ENCODE measurements at regions not wholly inside any gene's neighbourhood (a gene's known extent, or its start where the extent isn't known, plus 50 kb on each side); places are given as distances from the start of the nearest gene placed in this dataset.

GRCh38 chr5:103474677-103475076 is 87.9 kb downstream of the NUDT12 start:
- no peak overlapping the region for H3K27ac Mint-ChIP-seq
- H3K4me1 ChIP-seq (ENCODE audit: control insufficient read depth in 1 of 2, extremely low read depth in 1 of 2, insufficient read depth in 2 of 2, low read length in 2 of 2), result no peaks in the 10 kb centered on the region
- H3K27me3 Mint-ChIP-seq, result peaks cover 11 to 22% of the 10 kb centered on the region in 2 donors
- no peak overlapping the region for H3K4me3 ChIP-seq (ENCODE audit: control insufficient read depth in 1 of 2, extremely low read depth in 1 of 2, low read length in 1 of 2)
- H3K4me1 Mint-ChIP-seq, result no peaks in the 10 kb centered on the region
- DNase-seq (no peak), ATAC-seq (replicated peaks in 1 of 4) (no peak)
- H3K36me3 ChIP-seq (ENCODE audit: control insufficient read depth in 2 of 2, extremely low read depth in 1 of 2, insufficient read depth in 1 of 2, low read length in 1 of 2), result no peaks in the 10 kb centered on the region
- H3K27ac ChIP-seq (ENCODE audit: low read length), result no peak overlapping the region
- WGBS (ENCODE audit: insufficient coverage), result no CpG with 5 or more reads among the region's 1 CpG
- CTCF ChIA-PET, result interaction anchor here (0.6 to 3.6 kb wide), 5 partner anchors 8 to 382 kb away, joined by 3 to 32 read pairs (median 3); no protein-coding TSS in a partner anchor
- H3K9me3 Mint-ChIP-seq, result no peaks in the 10 kb centered on the region
- H3K9me3 ChIP-seq, result no peaks in the 10 kb centered on the region
- H3K4me3 Mint-ChIP-seq, result no peak overlapping the region
- POLR2A ChIA-PET, result no interaction called here
- H3K36me3 Mint-ChIP-seq, result no peaks in the 10 kb centered on the region
- H3K27me3 ChIP-seq (replicated peaks in 1 of 2; ENCODE audit: control insufficient read depth in 2 of 2, extremely low read depth in 1 of 2, insufficient read depth in 2 of 2, low read length in 1 of 2), result no peaks in the 10 kb centered on the region

- Mint-ChIP-seq H3K27ac (no peak overlapping the region), H3K4me1 (no peaks in the 10 kb centered on the region), H3K27me3 (peaks cover 11 to 22% of the 10 kb centered on the region in 2 donors), H3K9me3 (no peaks in the 10 kb centered on the region), H3K4me3 (no peak overlapping the region), H3K36me3 (no peaks in the 10 kb centered on the region)
- CTCF ChIA-PET, result no interaction called here
- Histone ChIP-seq H3K4me3 (ENCODE audit: control insufficient read depth in 1 of 2, extremely low read depth in 1 of 2, low read length in 1 of 2) (no peak overlapping the region), H3K27ac (ENCODE audit: low read length) (no peak overlapping the region), H3K27me3 (replicated peaks in 1 of 2; ENCODE audit: control insufficient read depth in 2 of 2, extremely low read depth in 1 of 2, insufficient read depth in 2 of 2, low read length in 1 of 2) (no peaks in the 10 kb centered on the region), H3K4me1 (ENCODE audit: control insufficient read depth in 1 of 2, extremely low read depth in 1 of 2, insufficient read depth in 2 of 2, low read length in 2 of 2) (no peaks in the 10 kb centered on the region), H3K9me3 (no peaks in the 10 kb centered on the region), H3K36me3 (ENCODE audit: control insufficient read depth in 2 of 2, extremely low read depth in 1 of 2, insufficient read depth in 1 of 2, low read length in 1 of 2) (no peaks in the 10 kb centered on the region)
- DNase-seq (no peak), ATAC-seq (replicated peaks in 1 of 4) (no peak)
- POLR2A ChIA-PET, result no interaction called here
Observed at GRCh38 chr5:103473725-103474124, 88.9 kb downstream of the NUDT12 start.

GRCh38 chr5:103472830-103473229 is 89.8 kb downstream of the NUDT12 start:
- Histone ChIP-seq H3K27me3 (replicated peaks in 1 of 2; ENCODE audit: control insufficient read depth in 2 of 2, extremely low read depth in 1 of 2, insufficient read depth in 2 of 2, low read length in 1 of 2) (no peaks in the 10 kb centered on the region), H3K9me3 (no peaks in the 10 kb centered on the region), H3K4me3 (ENCODE audit: control insufficient read depth in 1 of 2, extremely low read depth in 1 of 2, low read length in 1 of 2) (no peak overlapping the region), H3K36me3 (ENCODE audit: control insufficient read depth in 2 of 2, extremely low read depth in 1 of 2, insufficient read depth in 1 of 2, low read length in 1 of 2) (no peaks in the 10 kb centered on the region), H3K27ac (ENCODE audit: low read length) (no peak overlapping the region), H3K4me1 (ENCODE audit: control insufficient read depth in 1 of 2, extremely low read depth in 1 of 2, insufficient read depth in 2 of 2, low read length in 2 of 2) (no peaks in the 10 kb centered on the region)
- ChIA-PET CTCF (interaction anchor here (0.6 to 1.3 kb wide), 4 partner anchors 21 to 1019 kb away, joined by 3 to 7 read pairs (median 4); no protein-coding TSS in a partner anchor), POLR2A (no interaction called here)
- H3K4me3 Mint-ChIP-seq, result no peak overlapping the region
- H3K9me3 Mint-ChIP-seq, result no peaks in the 10 kb centered on the region
- H3K4me1 Mint-ChIP-seq, result no peaks in the 10 kb centered on the region
- WGBS (ENCODE audit: insufficient coverage), result no CpG with 5 or more reads among the region's 1 CpG
- no peak for ATAC-seq (replicated peaks in 1 of 4)
- no peak overlapping the region for H3K27ac Mint-ChIP-seq
- H3K36me3 Mint-ChIP-seq, result no peaks in the 10 kb centered on the region
- no peak for DNase-seq
- peaks cover 11 to 22% of the 10 kb centered on the region in 2 donors for H3K27me3 Mint-ChIP-seq

GRCh38 chr5:103472265-103472664 is 90.3 kb downstream of the NUDT12 start:
- DNase-seq, result no peak
- H3K27me3 ChIP-seq (replicated peaks in 1 of 2; ENCODE audit: control insufficient read depth in 2 of 2, extremely low read depth in 1 of 2, insufficient read depth in 2 of 2, low read length in 1 of 2), result no peaks in the 10 kb centered on the region
- Mint-ChIP-seq H3K27me3 (peaks cover 11 to 22% of the 10 kb centered on the region in 2 donors), H3K27ac (no peak overlapping the region), H3K9me3 (no peaks in the 10 kb centered on the region), H3K4me1 (no peaks in the 10 kb centered on the region), H3K4me3 (no peak overlapping the region), H3K36me3 (no peaks in the 10 kb centered on the region)
- ChIA-PET POLR2A (no interaction called here), CTCF (interaction anchor here (0.6 to 1.3 kb wide), 4 partner anchors 20 to 1018 kb away, joined by 3 to 7 read pairs (median 4); no protein-coding TSS in a partner anchor)
- no peaks in the 10 kb centered on the region for H3K4me1 ChIP-seq (ENCODE audit: control insufficient read depth in 1 of 2, extremely low read depth in 1 of 2, insufficient read depth in 2 of 2, low read length in 2 of 2)
- H3K9me3 ChIP-seq, result no peaks in the 10 kb centered on the region
- no peak for ATAC-seq (replicated peaks in 1 of 4)
- no peak overlapping the region for H3K27ac ChIP-seq (ENCODE audit: low read length)
- no CpG with 5 or more reads among the region's 1 CpG for WGBS (ENCODE audit: insufficient coverage)
- no peak overlapping the region for H3K4me3 ChIP-seq (ENCODE audit: control insufficient read depth in 1 of 2, extremely low read depth in 1 of 2, low read length in 1 of 2)
- H3K36me3 ChIP-seq (ENCODE audit: control insufficient read depth in 2 of 2, extremely low read depth in 1 of 2, insufficient read depth in 1 of 2, low read length in 1 of 2), result no peaks in the 10 kb centered on the region

GRCh38 chr5:103469288-103470040 is 93.1 kb downstream of the NUDT12 start:
- Histone ChIP-seq H3K4me1 (ENCODE audit: control insufficient read depth in 1 of 2, extremely low read depth in 1 of 2, insufficient read depth in 2 of 2, low read length in 2 of 2) (no peaks in the 10 kb centered on the region), H3K4me3 (ENCODE audit: control insufficient read depth in 1 of 2, extremely low read depth in 1 of 2, low read length in 1 of 2) (no peak overlapping the region), H3K27me3 (replicated peaks in 1 of 2; ENCODE audit: control insufficient read depth in 2 of 2, extremely low read depth in 1 of 2, insufficient read depth in 2 of 2, low read length in 1 of 2) (no peaks in the 10 kb centered on the region), H3K36me3 (ENCODE audit: control insufficient read depth in 2 of 2, extremely low read depth in 1 of 2, insufficient read depth in 1 of 2, low read length in 1 of 2) (no peaks in the 10 kb centered on the region), H3K9me3 (no peaks in the 10 kb centered on the region), H3K27ac (ENCODE audit: low read length) (no peak overlapping the region)
- Mint-ChIP-seq H3K4me3 (no peak overlapping the region), H3K27me3 (peaks cover 3 to 9% of the 10 kb centered on the region in 2 donors), H3K9me3 (no peaks in the 10 kb centered on the region), H3K4me1 (no peaks in the 10 kb centered on the region), H3K27ac (no peak overlapping the region), H3K36me3 (no peaks in the 10 kb centered on the region)
- ChIA-PET POLR2A (no interaction called here), CTCF (interaction anchor here (0.6 to 0.7 kb wide), 2 partner anchors 40 to 555 kb away, joined by 3 to 9 read pairs; no protein-coding TSS in a partner anchor)
- DNase-seq, result no peak
- no CpG with 5 or more reads among the region's 3 CpGs for WGBS (ENCODE audit: insufficient coverage)
- ATAC-seq (replicated peaks in 1 of 4), result no peak

- H3K27ac Mint-ChIP-seq, result no peak overlapping the region
- WGBS (ENCODE audit: insufficient coverage), result 50% methylated on average over 2 of the region's 3 CpGs
- ChIA-PET POLR2A (no interaction called here), CTCF (no interaction called here)
- H3K27me3 Mint-ChIP-seq, result peaks cover 5 to 11% of the 10 kb centered on the region in 2 donors
- Histone ChIP-seq H3K4me3 (ENCODE audit: control insufficient read depth in 1 of 2, extremely low read depth in 1 of 2, low read length in 1 of 2) (no peak overlapping the region), H3K27ac (ENCODE audit: low read length) (no peak overlapping the region), H3K9me3 (no peaks in the 10 kb centered on the region), H3K4me1 (ENCODE audit: control insufficient read depth in 1 of 2, extremely low read depth in 1 of 2, insufficient read depth in 2 of 2, low read length in 2 of 2) (no peaks in the 10 kb centered on the region), H3K27me3 (replicated peaks in 1 of 2; ENCODE audit: control insufficient read depth in 2 of 2, extremely low read depth in 1 of 2, insufficient read depth in 2 of 2, low read length in 1 of 2) (no peaks in the 10 kb centered on the region), H3K36me3 (ENCODE audit: control insufficient read depth in 2 of 2, extremely low read depth in 1 of 2, insufficient read depth in 1 of 2, low read length in 1 of 2) (no peaks in the 10 kb centered on the region)
- DNase-seq (no peak), ATAC-seq (replicated peaks in 1 of 4) (no peak)
- no peaks in the 10 kb centered on the region for H3K9me3 Mint-ChIP-seq
- H3K36me3 Mint-ChIP-seq, result no peaks in the 10 kb centered on the region
- no peak overlapping the region for H3K4me3 Mint-ChIP-seq
- no peaks in the 10 kb centered on the region for H3K4me1 Mint-ChIP-seq
Observed at GRCh38 chr5:103467831-103468230, 94.8 kb downstream of the NUDT12 start.

All from T-cell (primary cell).